ENCODE measurements at regions not wholly inside any gene's neighbourhood (a gene's known extent, or its start where the extent isn't known, plus 50 kb on each side); places are given as distances from the start of the nearest gene placed in this dataset.
A peak's percentile ranks its signal among the peaks of the same experiment; 100 is the strongest.

GRCh38 chr10:25112016-25112415 lies 62.8 kb upstream of the GPR158 start:
- DNase-seq (no peak), ATAC-seq (no peak)
- Histone ChIP-seq H3K27me3 (no peaks in the 10 kb centered on the region), H3K4me3 (no peak overlapping the region), H3K27ac (no peak overlapping the region), H3K36me3 (no peaks in the 10 kb centered on the region), H3K4me1 (no peaks in the 10 kb centered on the region), H3K9me3 (no peaks in the 10 kb centered on the region)
- 52% methylated on average over 3 of the region's 3 CpGs for WGBS (ENCODE audit: insufficient coverage, low coverage, low lambda C conversion rate, missing lambda C conversion rate)
- no peak for TF ChIP-seq POLR2A (IDR thresholded peaks at IDR 0.05)
- TF ChIP-seq CTCF (IDR thresholded peaks at IDR 0.05): no peak
- intact Hi-C loops (cut with DNase I): loop anchor here (10.0 kb wide), 1 partner anchor 113 kb away; no protein-coding TSS in a partner anchor

- Histone ChIP-seq H3K4me1 (no peaks in the 10 kb centered on the region), H3K4me3 (no peak overlapping the region), H3K27me3 (no peaks in the 10 kb centered on the region), H3K27ac (no peak overlapping the region), H3K9me3 (no peaks in the 10 kb centered on the region), H3K36me3 (no peaks in the 10 kb centered on the region)
- WGBS (ENCODE audit: insufficient coverage, low coverage, low lambda C conversion rate, missing lambda C conversion rate): 7% methylated on average over 10 of the region's 14 CpGs
- DNase-seq (peak; percentile 74 to 82 (median 79)), ATAC-seq (peak; percentile 96 to 98 (median 97))
- intact Hi-C loops (cut with DNase I): loop anchor here (10.0 kb wide), 1 partner anchor 111 kb away; no protein-coding TSS in a partner anchor
- TF ChIP-seq CTCF (IDR thresholded peaks at IDR 0.05) (peak; percentile 59 to 80 (median 79)), POLR2A (IDR thresholded peaks at IDR 0.05) (no peak)
Measured at GRCh38 chr10:25113191-25114035, 61.4 kb upstream of the GPR158 start.

GRCh38 chr10:25114036-25114411 lies 60.8 kb upstream of the GPR158 start:
- H3K27me3 ChIP-seq: no peaks in the 10 kb centered on the region
- no peak overlapping the region for H3K27ac ChIP-seq
- no peaks in the 10 kb centered on the region for H3K9me3 ChIP-seq
- no peak for ATAC-seq
- H3K4me1 ChIP-seq: no peaks in the 10 kb centered on the region
- TF ChIP-seq POLR2A (IDR thresholded peaks at IDR 0.05) (no peak), CTCF (IDR thresholded peaks at IDR 0.05) (no peak)
- no peak overlapping the region for H3K4me3 ChIP-seq
- intact Hi-C loops (cut with DNase I): loop anchor here (10.0 kb wide), 1 partner anchor 111 kb away; no protein-coding TSS in a partner anchor
- DNase-seq: no peak
- WGBS (ENCODE audit: insufficient coverage, low coverage, low lambda C conversion rate, missing lambda C conversion rate): 64% methylated on average over 2 of the region's 2 CpGs
- no peaks in the 10 kb centered on the region for H3K36me3 ChIP-seq

- no peaks in the 10 kb centered on the region for H3K4me1 ChIP-seq
- H3K36me3 ChIP-seq: no peaks in the 10 kb centered on the region
- WGBS (ENCODE audit: insufficient coverage, low coverage, low lambda C conversion rate, missing lambda C conversion rate): 67% methylated on average over 6 of the region's 6 CpGs
- H3K4me3 ChIP-seq: no peak overlapping the region
- no peak for ATAC-seq
- H3K9me3 ChIP-seq: no peaks in the 10 kb centered on the region
- TF ChIP-seq CTCF (IDR thresholded peaks at IDR 0.05) (no peak), POLR2A (IDR thresholded peaks at IDR 0.05) (no peak)
- no peak overlapping the region for H3K27ac ChIP-seq
- H3K27me3 ChIP-seq: no peaks in the 10 kb centered on the region
- DNase-seq: no peak
- intact Hi-C loops (cut with DNase I): loop anchor here (10.0 kb wide), 1 partner anchor 107 kb away; no protein-coding TSS in a partner anchor
Measured at GRCh38 chr10:25117757-25118156, 57.0 kb upstream of the GPR158 start.

Data from right lobe of liver (tissue), 6 donors.